ENCODE measurements at regions not wholly inside any gene's neighbourhood (a gene's known extent, or its start where the extent isn't known, plus 50 kb on each side); places are given as distances from the start of the nearest gene placed in this dataset.

GRCh38 chr18:47635416-47635815, 295.0 kb downstream of the SMAD2 start:
- POLR2A ChIA-PET: no interaction called here
- TF ChIP-seq CTCF (conservative IDR thresholded peaks at IDR 0.05; ENCODE audit: low read length): no peak
- TF ChIP-seq EZH2phosphoT487 (IDR thresholded peaks at IDR 0.05; ENCODE audit: borderline replicate concordance, low read depth, low read length): no peak
- CTCF ChIA-PET (ENCODE audit: unreplicated experiment): no interaction called here
- H2AFZ ChIP-seq (ENCODE audit: low read length): no peak overlapping the region
- no peaks in the 10 kb centered on the region for H3K9me2 ChIP-seq (ENCODE audit: insufficient read depth, low read length)
- no peak overlapping the region for H3K4me2 ChIP-seq (ENCODE audit: low read length)
- H3K4me3 ChIP-seq (ENCODE audit: low read depth, low read length, poor library complexity, severe bottlenecking): no peak overlapping the region
- intact Hi-C loops (cut with micrococcal nuclease; ENCODE audit: unreplicated experiment): no loop called here
- H3K9me3 ChIP-seq (ENCODE audit: low read length): no peaks in the 10 kb centered on the region
- no peaks in the 10 kb centered on the region for H3K4me1 ChIP-seq (ENCODE audit: insufficient read depth, low read length, poor library complexity, severe bottlenecking)
- BruUV-seq (replicated peaks): no TSS peak
- H3K79me2 ChIP-seq (ENCODE audit: insufficient read depth, low read depth, low read length): no peaks in the 10 kb centered on the region
- no peak for DNase-seq (ENCODE audit: low spot score)
- H3K36me3 ChIP-seq (ENCODE audit: insufficient read depth, low read length): no peaks in the 10 kb centered on the region
- H4K20me1 ChIP-seq (ENCODE audit: insufficient read depth, low read length): no peaks in the 10 kb centered on the region
- H3K27ac ChIP-seq (ENCODE audit: low read depth, low read length, poor library complexity, severe bottlenecking): no peak overlapping the region

GRCh38 chr18:47632970-47633635, 297.4 kb downstream of the SMAD2 start:
- Histone ChIP-seq H4K20me1 (ENCODE audit: insufficient read depth, low read length) (no peaks in the 10 kb centered on the region), H3K4me3 (ENCODE audit: low read depth, low read length, poor library complexity, severe bottlenecking) (no peak overlapping the region), H3K4me1 (ENCODE audit: insufficient read depth, low read length, poor library complexity, severe bottlenecking) (no peaks in the 10 kb centered on the region), H3K36me3 (ENCODE audit: insufficient read depth, low read length) (no peaks in the 10 kb centered on the region), H3K79me2 (ENCODE audit: insufficient read depth, low read depth, low read length) (no peaks in the 10 kb centered on the region), H2AFZ (ENCODE audit: low read length) (no peak overlapping the region), H3K9me2 (ENCODE audit: insufficient read depth, low read length) (no peaks in the 10 kb centered on the region), H3K9me3 (ENCODE audit: low read length) (no peaks in the 10 kb centered on the region), H3K4me2 (ENCODE audit: low read length) (no peak overlapping the region), H3K27ac (ENCODE audit: low read depth, low read length, poor library complexity, severe bottlenecking) (no peak overlapping the region)
- no peak for TF ChIP-seq EZH2phosphoT487 (IDR thresholded peaks at IDR 0.05; ENCODE audit: borderline replicate concordance, low read depth, low read length)
- TF ChIP-seq CTCF (conservative IDR thresholded peaks at IDR 0.05; ENCODE audit: low read length): no peak
- CTCF ChIA-PET (ENCODE audit: unreplicated experiment): no interaction called here
- POLR2A ChIA-PET: no interaction called here
- BruUV-seq (replicated peaks): no TSS peak
- DNase-seq (ENCODE audit: low spot score): no peak
- intact Hi-C loops (cut with micrococcal nuclease; ENCODE audit: unreplicated experiment): no loop called here

- H3K36me3 ChIP-seq (ENCODE audit: insufficient read depth, low read length): no peaks in the 10 kb centered on the region
- no peaks in the 10 kb centered on the region for H3K9me3 ChIP-seq (ENCODE audit: low read length)
- CTCF ChIA-PET (ENCODE audit: unreplicated experiment): no interaction called here
- POLR2A ChIA-PET: no interaction called here
- no peak for DNase-seq (ENCODE audit: low spot score)
- intact Hi-C loops (cut with micrococcal nuclease; ENCODE audit: unreplicated experiment): no loop called here
- no peaks in the 10 kb centered on the region for H3K79me2 ChIP-seq (ENCODE audit: insufficient read depth, low read depth, low read length)
- no peak for TF ChIP-seq EZH2phosphoT487 (IDR thresholded peaks at IDR 0.05; ENCODE audit: borderline replicate concordance, low read depth, low read length)
- no peak for TF ChIP-seq CTCF (conservative IDR thresholded peaks at IDR 0.05; ENCODE audit: low read length)
- no peak overlapping the region for H3K27ac ChIP-seq (ENCODE audit: low read depth, low read length, poor library complexity, severe bottlenecking)
- no peaks in the 10 kb centered on the region for H4K20me1 ChIP-seq (ENCODE audit: insufficient read depth, low read length)
- no peak overlapping the region for H2AFZ ChIP-seq (ENCODE audit: low read length)
- no TSS peak for BruUV-seq (replicated peaks)
- no peaks in the 10 kb centered on the region for H3K9me2 ChIP-seq (ENCODE audit: insufficient read depth, low read length)
- no peaks in the 10 kb centered on the region for H3K4me1 ChIP-seq (ENCODE audit: insufficient read depth, low read length, poor library complexity, severe bottlenecking)
- no peak overlapping the region for H3K4me2 ChIP-seq (ENCODE audit: low read length)
- H3K4me3 ChIP-seq (ENCODE audit: low read depth, low read length, poor library complexity, severe bottlenecking): no peak overlapping the region
These were observed 301.6 kb downstream of the SMAD2 start for GRCh38 chr18:47628893-47629292.
